ENCODE measurements at regions not wholly inside any gene's neighbourhood (a gene's known extent, or its start where the extent isn't known, plus 50 kb on each side); places are given as distances from the start of the nearest gene placed in this dataset.

DNA sequence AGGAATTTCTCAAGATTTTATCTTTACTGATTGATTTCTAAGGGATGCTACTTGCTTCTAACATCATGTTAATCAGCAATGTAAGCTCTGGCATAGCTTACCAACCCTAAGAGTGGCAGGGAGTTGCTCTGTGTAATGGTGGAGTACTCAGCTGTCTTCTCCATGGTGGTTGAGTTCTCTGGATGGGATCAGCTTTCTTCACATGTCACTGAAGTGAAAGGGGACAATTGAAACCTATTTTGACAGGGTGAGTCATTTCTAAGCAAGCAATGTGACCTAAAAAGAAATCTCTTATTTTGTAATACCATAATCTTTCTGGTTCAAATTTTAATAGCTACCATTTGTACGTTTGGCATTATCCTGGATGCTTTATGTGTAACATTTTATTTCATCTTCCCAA lies 430.4 kb downstream of the GJA1 start:
- 73 to 89% (median 80%) methylated on average over 1 of the region's 1 CpG for WGBS, 3 donors
- H3K4me3 ChIP-seq (ENCODE audit: low read depth in 1 of 3, low read length in 3 of 3), result no peak overlapping the region
- no peak overlapping the region for H3K27ac ChIP-seq (ENCODE audit: low read depth in 1 of 3, low read length in 2 of 3)
- no peaks in the 10 kb centered on the region for H3K4me1 ChIP-seq (ENCODE audit: control insufficient read depth in 3 of 3, insufficient read depth in 2 of 3, low read depth in 1 of 3, low read length in 2 of 3)
- H3K9me3 ChIP-seq (ENCODE audit: control insufficient read depth in 2 of 2, insufficient read depth in 1 of 2, low read depth in 1 of 2, low read length in 1 of 2), result no peaks in the 10 kb centered on the region
- DNase-seq (no peak), FAIRE-seq (no peak)
- H3K27me3 ChIP-seq (ENCODE audit: control insufficient read depth in 3 of 3, insufficient read depth in 3 of 3, low read length in 3 of 3), result no peaks in the 10 kb centered on the region
- no peaks in the 10 kb centered on the region for H3K36me3 ChIP-seq (ENCODE audit: control insufficient read depth in 3 of 3, insufficient read depth in 2 of 3, low read depth in 1 of 3, low read length in 3 of 3)

DNA sequence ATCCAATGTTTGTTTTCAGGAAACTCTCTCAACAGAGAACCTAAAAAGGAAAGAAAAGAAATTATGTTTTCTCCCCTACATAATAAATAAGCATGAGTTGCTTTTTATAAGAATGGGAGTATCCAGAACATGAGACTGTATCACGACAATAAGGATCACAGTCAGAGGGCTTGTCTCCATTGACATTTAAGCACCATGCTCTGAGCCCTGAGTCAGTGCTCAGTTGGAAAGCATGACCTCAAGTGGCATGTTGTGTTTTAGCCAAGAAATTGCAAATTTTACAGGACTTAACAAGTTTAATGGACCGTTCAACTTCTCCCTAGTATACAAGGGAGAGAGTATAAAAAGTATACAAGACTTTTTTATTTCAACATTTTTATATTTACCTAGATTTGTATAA lies 431.6 kb downstream of the GJA1 start:
- Histone ChIP-seq H3K4me1 (ENCODE audit: control insufficient read depth in 3 of 3, insufficient read depth in 2 of 3, low read depth in 1 of 3, low read length in 2 of 3) (no peaks in the 10 kb centered on the region), H3K4me3 (ENCODE audit: low read depth in 1 of 3, low read length in 3 of 3) (no peak overlapping the region), H3K36me3 (ENCODE audit: control insufficient read depth in 3 of 3, insufficient read depth in 2 of 3, low read depth in 1 of 3, low read length in 3 of 3) (no peaks in the 10 kb centered on the region), H3K27me3 (ENCODE audit: control insufficient read depth in 3 of 3, insufficient read depth in 3 of 3, low read length in 3 of 3) (no peaks in the 10 kb centered on the region), H3K9me3 (ENCODE audit: control insufficient read depth in 2 of 2, insufficient read depth in 1 of 2, low read depth in 1 of 2, low read length in 1 of 2) (peaks cover 0 to 4% of the 10 kb centered on the region in 2 donors), H3K27ac (ENCODE audit: low read depth in 1 of 3, low read length in 2 of 3) (no peak overlapping the region)
- WGBS, 3 donors, result 71 to 92% (median 77%) methylated on average over 2 of the region's 2 CpGs
- no peak for DNase-seq
- FAIRE-seq, result peak; percentile 19

DNA sequence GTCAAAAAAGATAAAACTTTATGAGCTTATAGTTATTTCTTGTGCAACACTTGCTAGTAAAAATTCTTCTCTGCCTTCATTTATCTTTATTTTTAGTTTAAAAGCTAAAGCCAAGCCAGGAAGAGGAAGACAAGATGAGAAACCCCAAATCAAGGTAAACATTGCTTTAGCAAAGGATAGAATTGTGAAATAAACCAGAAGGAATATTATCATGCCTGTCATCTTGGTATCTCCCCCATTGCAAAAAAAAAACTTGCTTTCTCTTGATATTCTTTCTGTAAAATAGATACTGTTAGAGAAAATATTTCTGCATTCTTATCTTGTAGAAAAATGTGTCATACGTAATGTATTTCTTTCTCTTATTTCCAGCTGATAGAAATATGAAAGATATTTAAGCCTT lies 432.8 kb downstream of the GJA1 start:
- Histone ChIP-seq H3K27me3 (ENCODE audit: control insufficient read depth in 3 of 3, insufficient read depth in 3 of 3, low read length in 3 of 3) (no peaks in the 10 kb centered on the region), H3K4me3 (ENCODE audit: low read depth in 1 of 3, low read length in 3 of 3) (no peak overlapping the region), H3K27ac (ENCODE audit: low read depth in 1 of 3, low read length in 2 of 3) (no peak overlapping the region), H3K9me3 (ENCODE audit: control insufficient read depth in 2 of 2, insufficient read depth in 1 of 2, low read depth in 1 of 2, low read length in 1 of 2) (peaks cover 0 to 15% of the 10 kb centered on the region in 2 donors), H3K4me1 (ENCODE audit: control insufficient read depth in 3 of 3, insufficient read depth in 2 of 3, low read depth in 1 of 3, low read length in 2 of 3) (peaks cover 0 to 6% (median 0%) of the 10 kb centered on the region in 3 donors), H3K36me3 (ENCODE audit: control insufficient read depth in 3 of 3, insufficient read depth in 2 of 3, low read depth in 1 of 3, low read length in 3 of 3) (no peaks in the 10 kb centered on the region)
- 91 to 98% (median 93%) methylated on average over 1 of the region's 1 CpG for WGBS, 3 donors
- DNase-seq (peak in 1 of 2 donors; percentile 41), FAIRE-seq (no peak)

DNA sequence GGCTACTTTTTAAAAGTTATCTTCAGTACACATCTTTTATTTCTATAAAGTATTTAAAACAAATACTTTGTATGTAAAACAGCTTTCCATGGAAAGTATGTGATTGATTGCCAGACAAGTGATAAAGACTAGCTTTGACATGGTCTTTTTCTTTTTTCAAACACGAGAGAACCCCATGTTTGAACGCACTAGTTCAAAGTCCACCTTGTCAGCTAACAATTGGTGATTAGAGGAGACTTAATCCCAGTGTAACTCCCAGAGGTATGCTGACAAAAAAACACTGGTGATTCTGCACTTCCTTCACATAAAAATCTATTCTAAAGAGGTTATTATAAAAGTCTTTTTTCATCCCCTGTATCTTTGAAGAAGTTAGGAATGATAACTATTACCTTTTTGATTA lies 438.1 kb downstream of the GJA1 start:
- H3K27ac ChIP-seq (ENCODE audit: low read depth in 1 of 3, low read length in 2 of 3), result no peak overlapping the region
- 2 to 39% (median 39%) methylated on average over 2 of the region's 2 CpGs for WGBS, 3 donors
- H3K9me3 ChIP-seq (ENCODE audit: control insufficient read depth in 2 of 2, insufficient read depth in 1 of 2, low read depth in 1 of 2, low read length in 1 of 2), result peaks cover 0 to 16% of the 10 kb centered on the region in 2 donors
- H3K4me1 ChIP-seq (ENCODE audit: control insufficient read depth in 3 of 3, insufficient read depth in 2 of 3, low read depth in 1 of 3, low read length in 2 of 3), result peaks cover 0 to 7% (median 0%) of the 10 kb centered on the region in 3 donors
- DNase-seq, result peak; percentile 35 to 69
- FAIRE-seq, result no peak
- H3K4me3 ChIP-seq (ENCODE audit: low read depth in 1 of 3, low read length in 3 of 3), result no peak overlapping the region
- no peaks in the 10 kb centered on the region for H3K36me3 ChIP-seq (ENCODE audit: control insufficient read depth in 3 of 3, insufficient read depth in 2 of 3, low read depth in 1 of 3, low read length in 3 of 3)
- H3K27me3 ChIP-seq (ENCODE audit: control insufficient read depth in 3 of 3, insufficient read depth in 3 of 3, low read length in 3 of 3), result no peaks in the 10 kb centered on the region

DNA sequence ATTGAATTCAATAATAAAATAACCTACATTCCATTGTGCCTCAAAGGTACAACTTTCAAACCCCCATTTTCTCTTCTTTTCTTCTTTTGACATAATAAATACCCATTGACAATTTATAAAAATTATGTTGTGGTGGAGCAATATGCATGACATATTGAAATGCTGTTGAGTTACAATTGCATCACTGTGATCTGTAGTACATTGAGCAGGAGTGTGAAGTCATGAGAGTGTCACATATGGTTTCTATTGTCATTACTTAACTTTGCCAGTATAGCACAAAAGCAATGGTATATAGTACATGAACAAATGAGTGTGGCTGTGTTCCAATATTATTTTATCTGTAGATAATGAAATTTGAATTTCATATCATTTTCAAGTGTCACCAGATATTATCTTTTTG lies 441.3 kb downstream of the GJA1 start:
- no peak for FAIRE-seq
- Histone ChIP-seq H3K9me3 (ENCODE audit: control insufficient read depth in 2 of 2, insufficient read depth in 1 of 2, low read depth in 1 of 2, low read length in 1 of 2) (peaks cover 0 to 16% of the 10 kb centered on the region in 2 donors), H3K4me3 (ENCODE audit: low read depth in 1 of 3, low read length in 3 of 3) (no peak overlapping the region), H3K36me3 (ENCODE audit: control insufficient read depth in 3 of 3, insufficient read depth in 2 of 3, low read depth in 1 of 3, low read length in 3 of 3) (no peaks in the 10 kb centered on the region), H3K4me1 (ENCODE audit: control insufficient read depth in 3 of 3, insufficient read depth in 2 of 3, low read depth in 1 of 3, low read length in 2 of 3) (peaks cover 0 to 7% (median 0%) of the 10 kb centered on the region in 3 donors), H3K27me3 (ENCODE audit: control insufficient read depth in 3 of 3, insufficient read depth in 3 of 3, low read length in 3 of 3) (no peaks in the 10 kb centered on the region), H3K27ac (ENCODE audit: low read depth in 1 of 3, low read length in 2 of 3) (no peak overlapping the region)
- DNase-seq, result no peak

DNA sequence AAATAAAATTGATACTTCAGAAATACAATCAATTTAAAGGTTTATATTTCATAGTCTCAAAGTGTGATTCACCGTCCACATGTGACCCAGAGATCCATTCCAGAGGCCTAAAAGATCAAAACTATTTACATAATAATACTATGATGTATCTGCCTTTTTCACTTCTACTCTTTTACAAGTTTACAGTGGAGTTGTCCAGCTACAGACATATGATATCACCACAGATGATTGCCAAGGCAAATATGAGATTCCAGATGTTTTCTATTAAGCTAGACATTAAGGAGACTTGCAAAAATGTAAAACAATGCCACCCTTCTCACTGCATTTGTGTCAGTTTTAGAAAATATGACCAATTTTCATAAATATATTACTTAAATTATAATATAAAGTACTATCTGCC lies 443.7 kb downstream of the GJA1 start:
- no peaks in the 10 kb centered on the region for H3K36me3 ChIP-seq (ENCODE audit: control insufficient read depth in 3 of 3, insufficient read depth in 2 of 3, low read depth in 1 of 3, low read length in 3 of 3)
- H3K27me3 ChIP-seq (ENCODE audit: control insufficient read depth in 3 of 3, insufficient read depth in 3 of 3, low read length in 3 of 3), result no peaks in the 10 kb centered on the region
- no peak for FAIRE-seq
- peaks cover 0 to 2% (median 0%) of the 10 kb centered on the region in 3 donors for H3K4me1 ChIP-seq (ENCODE audit: control insufficient read depth in 3 of 3, insufficient read depth in 2 of 3, low read depth in 1 of 3, low read length in 2 of 3)
- no peaks in the 10 kb centered on the region for H3K9me3 ChIP-seq (ENCODE audit: control insufficient read depth in 2 of 2, insufficient read depth in 1 of 2, low read depth in 1 of 2, low read length in 1 of 2)
- H3K27ac ChIP-seq (ENCODE audit: low read depth in 1 of 3, low read length in 2 of 3), result no peak overlapping the region
- WGBS, 3 donors, result 59 to 94% (median 72%) methylated on average over 1 of the region's 1 CpG
- H3K4me3 ChIP-seq (ENCODE audit: low read depth in 1 of 3, low read length in 3 of 3), result no peak overlapping the region
- DNase-seq, result no peak

DNA sequence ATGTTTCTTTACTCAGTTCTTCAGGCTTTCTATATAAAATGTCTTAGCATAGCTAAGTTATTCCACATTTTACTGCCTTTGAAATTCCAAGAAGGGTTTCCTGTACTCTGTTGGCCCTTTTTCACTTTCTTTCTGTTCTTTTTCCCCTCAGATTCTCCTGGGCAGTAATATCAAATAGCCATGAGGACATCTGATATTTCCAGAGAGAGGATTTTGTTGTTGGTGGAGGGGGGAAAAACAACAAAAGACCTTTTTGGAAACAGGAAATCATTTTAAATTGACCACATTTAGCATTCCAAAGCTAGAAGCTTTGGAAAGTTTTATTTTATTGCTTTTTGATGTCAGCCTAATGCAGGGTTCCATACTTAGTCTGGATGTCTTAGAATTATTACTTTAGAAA lies 445.4 kb downstream of the GJA1 start:
- Histone ChIP-seq H3K27me3 (ENCODE audit: control insufficient read depth in 3 of 3, insufficient read depth in 3 of 3, low read length in 3 of 3) (no peaks in the 10 kb centered on the region), H3K36me3 (ENCODE audit: control insufficient read depth in 3 of 3, insufficient read depth in 2 of 3, low read depth in 1 of 3, low read length in 3 of 3) (no peaks in the 10 kb centered on the region), H3K4me1 (ENCODE audit: control insufficient read depth in 3 of 3, insufficient read depth in 2 of 3, low read depth in 1 of 3, low read length in 2 of 3) (peaks cover 0 to 6% (median 2%) of the 10 kb centered on the region in 3 donors), H3K27ac (ENCODE audit: low read depth in 1 of 3, low read length in 2 of 3) (no peak overlapping the region), H3K4me3 (ENCODE audit: low read depth in 1 of 3, low read length in 3 of 3) (no peak overlapping the region), H3K9me3 (ENCODE audit: control insufficient read depth in 2 of 2, insufficient read depth in 1 of 2, low read depth in 1 of 2, low read length in 1 of 2) (no peaks in the 10 kb centered on the region)
- FAIRE-seq (no peak), DNase-seq (no peak)

DNA sequence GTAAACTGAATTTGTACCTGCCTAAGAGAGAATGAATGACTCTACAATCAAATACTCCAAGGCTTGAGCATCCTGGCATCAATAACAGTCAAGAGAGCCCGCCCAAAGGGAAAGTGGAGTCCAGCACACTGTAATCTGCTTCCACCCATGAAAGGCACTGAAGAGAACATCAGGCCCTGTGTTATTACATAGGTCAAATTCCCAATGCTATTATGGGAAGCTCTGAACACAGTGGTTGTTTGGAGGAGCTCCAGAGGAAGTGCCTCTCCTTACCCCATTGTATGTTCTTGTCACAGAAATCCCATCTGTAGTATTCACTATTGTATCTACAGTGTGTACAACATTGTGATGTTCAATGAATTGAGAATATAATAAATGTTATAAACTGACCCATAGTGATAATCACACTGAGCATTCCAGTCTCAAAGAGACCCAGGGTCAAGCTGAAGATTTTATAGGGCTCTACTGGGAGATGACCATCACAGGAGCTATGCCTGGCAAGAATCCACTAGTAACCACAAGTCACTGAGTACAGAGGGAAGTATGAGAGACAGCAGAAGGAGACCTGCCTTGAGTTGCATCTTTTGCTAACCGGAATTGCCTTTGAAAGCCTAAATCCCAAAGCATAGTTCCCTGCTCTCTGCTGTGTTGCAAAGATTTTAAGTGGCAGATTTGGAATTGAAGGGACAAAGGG lies 446.7 kb downstream of the GJA1 start:
- Histone ChIP-seq H3K27ac (ENCODE audit: low read depth in 1 of 3, low read length in 2 of 3) (no peak overlapping the region), H3K36me3 (ENCODE audit: control insufficient read depth in 3 of 3, insufficient read depth in 2 of 3, low read depth in 1 of 3, low read length in 3 of 3) (no peaks in the 10 kb centered on the region), H3K4me3 (ENCODE audit: low read depth in 1 of 3, low read length in 3 of 3) (no peak overlapping the region), H3K4me1 (ENCODE audit: control insufficient read depth in 3 of 3, insufficient read depth in 2 of 3, low read depth in 1 of 3, low read length in 2 of 3) (peaks cover 0 to 10% (median 2%) of the 10 kb centered on the region in 3 donors), H3K27me3 (ENCODE audit: control insufficient read depth in 3 of 3, insufficient read depth in 3 of 3, low read length in 3 of 3) (no peaks in the 10 kb centered on the region), H3K9me3 (ENCODE audit: control insufficient read depth in 2 of 2, insufficient read depth in 1 of 2, low read depth in 1 of 2, low read length in 1 of 2) (no peaks in the 10 kb centered on the region)
- WGBS, 3 donors, result 78 to 87% (median 87%) methylated on average over 2 of the region's 2 CpGs
- FAIRE-seq (no peak), DNase-seq (no peak)

DNA sequence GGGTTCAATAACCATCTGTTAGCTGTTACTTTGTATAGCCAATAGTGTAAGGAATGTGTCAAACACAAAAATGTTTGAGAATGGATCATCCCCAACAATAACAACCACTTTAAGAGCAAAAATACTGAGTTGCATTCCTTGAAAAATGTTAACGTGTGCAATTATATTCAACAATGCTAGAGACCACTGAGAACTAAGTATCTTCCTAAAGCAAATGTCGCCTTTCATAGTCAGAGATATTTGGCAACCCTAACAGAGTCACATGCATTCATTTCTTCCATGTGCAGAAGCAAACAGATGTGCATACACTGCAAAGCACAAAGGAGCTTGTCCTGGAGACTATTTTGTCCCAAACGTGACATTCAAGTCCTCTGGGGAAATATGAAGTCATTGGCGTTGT lies 448.6 kb downstream of the GJA1 start:
- DNase-seq (no peak), FAIRE-seq (no peak)
- H3K27ac ChIP-seq (ENCODE audit: low read depth in 1 of 3, low read length in 2 of 3), result no peak overlapping the region
- H3K4me3 ChIP-seq (ENCODE audit: low read depth in 1 of 3, low read length in 3 of 3), result no peak overlapping the region
- 70 to 90% (median 90%) methylated on average over 4 of the region's 4 CpGs for WGBS, 3 donors
- H3K27me3 ChIP-seq (ENCODE audit: control insufficient read depth in 3 of 3, insufficient read depth in 3 of 3, low read length in 3 of 3), result no peaks in the 10 kb centered on the region
- peaks cover 0 to 10% (median 2%) of the 10 kb centered on the region in 3 donors for H3K4me1 ChIP-seq (ENCODE audit: control insufficient read depth in 3 of 3, insufficient read depth in 2 of 3, low read depth in 1 of 3, low read length in 2 of 3)
- no peaks in the 10 kb centered on the region for H3K36me3 ChIP-seq (ENCODE audit: control insufficient read depth in 3 of 3, insufficient read depth in 2 of 3, low read depth in 1 of 3, low read length in 3 of 3)
- H3K9me3 ChIP-seq (ENCODE audit: control insufficient read depth in 2 of 2, insufficient read depth in 1 of 2, low read depth in 1 of 2, low read length in 1 of 2), result no peaks in the 10 kb centered on the region

Measured in small intestine (tissue), 7 donors.